Forelimb muscle (tissue), 1 donor: ENCODE measurements at regions not wholly inside any gene's neighbourhood (a gene's known extent, or its start where the extent isn't known, plus 50 kb on each side); places are given as distances from the start of the nearest gene placed in this dataset.
"Not testable (repeated sequence)": the region's sequence is repeated elsewhere in the genome, so short reads cannot be mapped to it uniquely, and the experiment has no call there.

Source experiments
- DNase-seq: peaks from one replicate; pipeline ENCODE4 v3.0.0-alpha.2; 2013; ENCODE audit warnings: low read depth

DNA sequence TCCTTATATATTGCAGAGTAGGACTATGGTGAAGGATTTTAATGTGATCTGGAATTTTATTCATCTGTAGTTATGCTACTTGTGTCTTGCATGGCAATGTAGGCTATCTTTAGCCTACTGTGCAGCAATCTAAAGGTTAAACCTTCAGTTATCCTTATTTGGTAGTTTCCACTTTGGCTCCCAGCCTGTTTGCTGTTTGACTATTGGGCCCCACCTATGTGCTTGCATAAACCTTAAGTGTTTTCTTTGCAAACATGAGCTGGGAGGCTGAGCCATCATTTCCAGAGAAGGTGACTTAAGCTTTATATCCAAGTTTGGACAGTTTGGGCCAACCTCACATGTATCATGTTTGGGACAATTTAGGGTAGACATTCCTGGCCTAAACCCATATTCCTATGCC, 537.5 kb downstream of the BTBD3 start:
- no peak for DNase-seq

DNA sequence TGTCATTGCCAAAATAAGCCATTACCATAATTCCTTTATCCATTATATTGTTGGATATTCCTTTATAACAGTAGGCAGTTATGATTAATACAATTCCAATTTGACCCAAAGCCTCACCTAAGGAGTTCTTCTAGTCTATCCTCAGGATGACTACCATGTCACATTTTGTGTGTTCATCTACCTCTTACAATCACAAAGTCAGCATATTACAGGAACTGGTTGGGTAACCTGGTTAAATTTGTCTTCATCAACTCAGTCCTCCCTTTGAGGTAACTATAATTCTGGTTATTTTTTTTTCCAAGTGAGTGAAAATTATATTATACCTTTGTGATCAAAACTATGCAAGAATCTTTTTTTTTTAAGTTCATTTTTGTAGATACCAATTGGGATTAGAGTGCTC, 540.5 kb downstream of the BTBD3 start:
- no peak for DNase-seq

DNA sequence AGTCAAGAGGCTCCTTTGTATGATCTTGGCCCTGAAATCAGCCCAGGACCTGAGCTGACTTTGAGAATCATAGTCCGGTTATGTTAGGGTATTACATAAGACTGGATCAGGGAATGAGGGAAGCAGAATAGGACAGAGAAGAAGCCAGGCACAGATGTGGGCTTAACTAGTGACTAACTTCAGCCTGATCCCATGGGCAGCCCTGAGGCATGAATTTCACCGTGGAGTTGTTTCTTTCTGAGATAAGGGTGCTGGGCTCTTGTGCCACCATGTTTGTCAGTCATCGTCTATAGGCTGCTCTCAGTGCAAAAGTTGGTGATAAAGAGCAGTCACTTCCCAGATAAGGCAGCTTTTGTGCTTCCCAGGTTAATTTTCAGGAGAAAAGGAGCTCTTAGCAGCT, 544.7 kb upstream of the SPTLC3 start:
- DNase-seq = no peak

DNA sequence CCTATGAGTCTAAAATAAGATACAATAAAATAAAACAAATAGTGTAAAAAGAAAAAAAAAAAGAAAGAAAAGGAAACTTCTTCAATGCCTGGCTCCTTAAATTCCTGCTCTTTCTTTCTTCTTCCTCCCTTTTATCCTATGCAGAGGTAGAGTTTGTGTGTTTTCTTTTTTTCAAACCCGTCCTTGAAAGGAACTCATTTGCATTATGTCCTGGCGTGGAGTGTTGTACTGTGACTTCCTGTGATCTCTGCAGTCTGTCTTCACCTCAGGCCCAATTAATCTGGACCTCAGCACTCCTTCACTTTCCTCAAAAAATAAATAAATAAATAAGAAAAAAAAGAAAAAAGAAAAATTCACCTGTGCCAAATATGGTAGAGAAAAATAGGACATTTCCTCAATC, 541.9 kb upstream of the SPTLC3 start:
- DNase-seq = no peak

DNA sequence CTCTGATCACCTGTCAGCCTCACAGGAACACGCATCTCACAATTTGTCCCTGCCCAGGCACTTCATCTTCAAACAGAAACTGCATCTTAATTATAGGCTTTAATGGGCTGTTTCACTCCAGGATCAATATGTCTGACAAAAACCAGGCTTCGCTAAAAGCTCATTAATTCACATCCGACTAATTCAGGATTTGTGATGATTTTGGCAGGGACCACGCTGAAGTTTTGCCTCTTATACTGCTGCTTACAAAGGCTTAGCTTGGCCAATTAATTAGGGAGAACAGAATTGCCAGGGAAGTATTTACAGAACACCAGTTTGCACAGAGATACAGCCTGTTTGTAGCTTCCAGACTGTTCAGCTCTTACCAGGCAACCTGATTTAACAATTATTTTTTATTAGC, 541.0 kb upstream of the SPTLC3 start:
- DNase-seq = no peak

DNA sequence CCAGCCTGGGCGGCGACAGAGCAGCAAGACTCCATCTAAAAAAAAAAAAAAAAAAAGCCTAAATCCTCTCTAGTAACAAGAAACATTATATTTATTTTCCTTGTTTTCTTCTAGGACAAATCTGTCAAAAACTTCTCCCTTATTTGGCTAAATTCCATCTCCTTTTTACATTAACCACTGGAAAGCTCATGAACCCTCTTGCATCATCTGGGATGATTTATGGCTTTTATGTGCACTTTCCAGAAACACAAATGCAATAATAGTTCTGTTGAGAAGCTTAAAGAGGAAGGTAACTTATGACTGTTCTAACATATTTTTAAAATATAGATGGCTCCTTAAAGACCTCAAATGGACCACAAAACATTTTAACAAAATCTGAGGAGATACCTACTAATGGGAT, 526.1 kb upstream of the SPTLC3 start:
- DNase-seq = peak; percentile 2

DNA sequence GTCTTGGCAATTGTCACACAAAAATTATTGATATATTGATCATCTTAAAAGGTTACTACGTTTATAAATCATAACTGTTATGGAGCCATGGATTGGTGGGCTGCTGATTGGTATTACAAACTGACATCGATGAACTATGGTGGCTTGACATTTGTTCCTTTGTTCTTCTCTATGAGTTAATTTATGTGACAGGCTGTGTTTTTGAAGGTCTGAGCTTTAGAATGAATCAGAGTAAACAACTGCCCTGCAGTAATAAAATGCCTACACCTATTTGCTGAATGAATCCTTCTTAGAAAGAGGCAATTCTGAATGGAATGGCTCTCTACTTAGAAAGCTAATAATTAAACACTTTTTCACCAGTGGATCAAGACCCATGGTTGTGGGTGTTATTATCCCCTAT, 506.3 kb upstream of the SPTLC3 start:
- no peak for DNase-seq

DNA sequence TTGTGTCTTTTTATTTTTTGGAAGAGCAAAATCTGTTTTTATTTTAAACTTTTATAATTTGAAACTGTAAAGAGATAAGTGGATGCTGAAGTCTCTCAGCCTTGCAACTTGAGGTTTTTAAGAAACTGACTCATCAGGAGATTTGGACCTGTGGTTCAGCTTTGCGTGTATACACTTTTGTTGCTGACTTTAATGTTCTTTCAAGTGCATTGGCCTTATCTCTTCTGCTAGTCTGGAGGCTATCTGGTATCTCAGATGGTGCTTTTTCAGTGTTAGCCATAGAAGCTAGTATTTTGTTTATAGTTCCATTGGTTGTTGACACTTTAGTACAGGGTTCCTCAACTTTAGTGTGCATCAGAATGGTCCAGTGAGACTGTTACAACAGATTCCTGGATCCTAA, 504.0 kb upstream of the SPTLC3 start:
- no peak for DNase-seq

DNA sequence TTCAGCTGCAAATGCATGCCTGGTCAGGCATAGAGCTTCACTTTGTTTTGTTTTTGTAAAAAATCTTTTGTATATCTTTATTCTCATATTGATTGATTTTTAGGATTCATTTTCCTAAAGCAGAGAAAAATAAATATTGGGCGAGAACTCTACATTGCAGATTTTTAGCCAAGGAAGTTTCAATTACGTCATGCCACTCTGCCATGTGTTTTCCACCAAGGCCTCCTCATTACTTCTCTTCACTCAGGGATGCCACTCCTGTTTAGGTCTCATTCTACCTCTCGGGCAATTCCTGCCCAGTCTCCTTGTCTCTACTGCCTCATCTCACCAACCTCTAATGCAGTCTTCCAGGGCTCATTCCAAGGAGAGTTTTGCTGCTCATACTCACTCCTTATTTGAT, 497.3 kb upstream of the SPTLC3 start:
- no peak for DNase-seq

DNA sequence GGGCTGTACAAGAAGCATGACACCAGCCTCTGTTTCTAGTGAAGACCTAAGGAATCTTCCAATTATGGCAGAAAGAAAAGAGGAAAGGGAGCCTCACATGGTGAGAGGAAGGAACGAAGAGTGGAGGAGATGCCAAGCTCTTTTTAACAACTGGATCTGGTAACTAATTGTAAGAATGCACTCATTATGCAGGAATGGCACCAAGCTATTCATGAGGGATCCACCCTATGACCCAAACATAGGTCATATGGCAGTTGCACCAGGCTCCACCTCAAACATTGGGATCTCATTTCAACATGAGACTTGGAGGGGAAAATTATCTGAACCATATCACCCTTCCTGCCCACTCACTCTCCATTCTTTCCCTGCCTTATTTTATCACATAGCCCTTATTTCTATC, 496.0 kb upstream of the SPTLC3 start:
- no peak for DNase-seq

DNA sequence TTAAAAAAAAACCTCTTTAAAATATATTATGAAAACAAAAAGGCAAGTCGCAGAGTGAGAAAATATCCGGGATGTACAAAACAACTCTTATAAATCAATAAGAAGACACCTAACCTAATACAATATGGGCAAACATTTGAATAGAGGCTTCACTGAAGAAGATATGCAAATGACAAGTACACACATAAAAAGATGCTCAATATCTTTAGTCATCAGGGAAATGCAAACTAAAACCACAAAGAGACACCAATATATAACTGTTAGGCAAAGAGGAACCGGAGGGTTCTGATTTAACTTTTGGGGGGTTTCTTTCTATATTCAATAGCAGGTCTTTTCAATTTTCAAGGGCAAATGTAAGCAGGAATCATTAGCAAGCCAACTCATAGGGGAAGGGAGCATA, 480.7 kb upstream of the SPTLC3 start:
- no peak for DNase-seq

DNA sequence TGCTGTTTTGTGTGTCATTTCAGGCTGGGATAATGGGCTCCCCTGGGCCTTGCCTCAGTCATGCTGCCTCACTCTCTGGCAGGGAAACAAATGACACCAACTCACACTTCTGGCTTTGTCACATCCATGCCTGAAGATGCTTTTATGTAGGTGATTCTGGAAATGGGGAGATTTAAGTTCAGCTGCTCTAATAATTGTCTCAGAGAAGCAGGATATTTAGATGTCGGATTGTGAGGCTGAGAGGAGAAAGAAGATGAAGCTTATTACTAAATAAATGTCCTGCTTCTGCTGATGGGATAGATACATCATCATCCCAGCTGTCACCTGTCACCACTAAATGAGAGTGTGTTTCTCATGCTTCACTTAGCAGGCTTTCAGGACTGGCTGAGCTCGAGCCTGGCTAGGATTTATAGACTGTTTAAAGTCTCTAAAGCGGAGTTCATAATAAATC, 480.2 kb upstream of the SPTLC3 start:
- DNase-seq = no peak

DNA sequence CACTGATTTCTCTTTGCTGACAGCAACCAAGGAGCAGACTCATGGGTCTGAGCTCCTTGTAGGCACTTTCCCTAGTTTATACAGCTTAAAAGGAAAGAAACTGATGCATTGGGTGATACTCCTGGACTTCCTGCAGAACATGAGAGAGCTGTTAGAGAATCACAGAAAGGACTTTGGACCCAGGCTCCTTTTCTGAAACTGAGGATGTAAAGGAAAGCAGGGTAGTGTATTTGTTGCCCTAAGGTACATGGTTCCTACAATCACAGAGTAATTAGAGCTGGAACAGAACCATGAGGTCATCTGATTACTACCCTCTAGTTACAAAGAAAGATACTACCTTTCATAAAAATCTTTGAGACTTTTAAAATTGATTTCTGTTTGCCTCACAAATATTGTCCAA, 477.1 kb upstream of the SPTLC3 start:
- no peak for DNase-seq

DNA sequence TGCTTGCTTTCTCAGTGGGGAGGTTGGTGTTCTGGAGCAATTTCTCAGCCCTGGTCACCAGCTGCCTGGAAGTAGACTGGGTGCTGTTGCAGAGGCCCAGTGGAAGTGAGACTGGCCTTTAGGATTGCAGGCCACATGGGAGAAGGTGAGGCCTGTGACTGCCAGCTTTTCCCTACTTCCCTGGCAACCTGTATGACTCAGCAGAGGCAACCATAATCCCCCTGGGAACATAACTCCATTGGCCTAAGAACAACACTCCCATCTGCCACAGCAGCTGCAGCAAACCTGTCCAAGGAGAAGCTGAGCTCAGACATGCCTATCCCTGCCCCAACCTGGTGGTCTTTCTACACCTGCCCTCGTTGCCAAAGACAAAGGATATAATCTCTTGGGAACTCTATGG, 473.5 kb upstream of the SPTLC3 start:
- DNase-seq = no peak

DNA sequence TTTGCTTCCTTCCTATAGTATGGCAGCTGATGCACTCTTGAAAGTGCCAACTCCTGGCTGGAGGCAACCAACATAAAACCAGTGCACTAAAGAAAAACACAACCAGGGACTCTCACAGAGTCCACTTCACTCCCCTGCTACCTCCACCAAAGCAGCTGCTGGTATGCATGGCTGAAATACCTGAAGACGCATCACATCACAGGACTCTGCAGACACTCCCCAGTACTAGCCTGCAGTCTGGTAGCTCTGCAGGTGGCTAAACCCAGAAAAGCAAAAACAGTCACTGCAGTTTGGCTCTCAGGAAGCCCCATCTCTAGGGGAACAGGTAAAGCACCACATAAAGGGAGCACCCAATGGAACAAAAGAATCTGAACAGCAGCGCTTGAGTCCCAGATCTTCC, 473.0 kb upstream of the SPTLC3 start:
- DNase-seq = no peak

DNA sequence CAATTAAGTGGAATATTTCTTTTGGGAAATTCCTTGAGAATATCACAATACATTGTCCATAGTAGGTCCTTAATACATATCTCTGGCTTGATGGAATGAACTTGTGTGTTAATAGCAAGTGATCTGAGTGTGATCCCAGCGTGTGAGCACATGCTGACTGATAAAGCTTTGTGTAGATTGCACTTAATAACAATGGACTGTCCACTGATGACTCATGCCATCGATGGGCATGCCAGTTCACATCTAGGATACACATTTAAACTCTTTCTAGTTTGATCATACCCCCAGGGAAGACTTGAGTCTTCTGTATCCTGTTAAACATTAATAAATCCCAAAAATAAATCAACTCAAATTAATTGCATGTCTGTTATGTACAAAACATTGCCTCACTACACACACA, 454.3 kb upstream of the SPTLC3 start:
- no peak for DNase-seq

DNA sequence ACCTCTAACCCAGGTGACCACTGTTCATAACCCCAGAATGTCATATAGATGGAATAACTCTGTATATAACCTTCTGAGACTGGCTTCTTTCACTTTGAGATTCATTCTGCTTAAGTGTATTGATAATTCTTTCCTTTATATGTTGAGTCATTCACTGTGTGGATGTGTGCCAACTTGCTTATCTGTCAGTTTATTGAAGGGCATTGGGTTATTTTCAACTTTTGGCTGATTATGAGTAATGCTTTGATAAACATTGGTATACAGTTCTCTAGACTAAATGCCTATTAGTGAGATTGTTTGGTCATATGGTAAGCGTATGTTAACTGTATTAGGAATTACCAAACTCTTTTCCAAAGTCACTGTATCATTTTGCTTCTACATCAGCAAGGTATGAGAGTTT, 453.4 kb upstream of the SPTLC3 start:
- no peak for DNase-seq

DNA sequence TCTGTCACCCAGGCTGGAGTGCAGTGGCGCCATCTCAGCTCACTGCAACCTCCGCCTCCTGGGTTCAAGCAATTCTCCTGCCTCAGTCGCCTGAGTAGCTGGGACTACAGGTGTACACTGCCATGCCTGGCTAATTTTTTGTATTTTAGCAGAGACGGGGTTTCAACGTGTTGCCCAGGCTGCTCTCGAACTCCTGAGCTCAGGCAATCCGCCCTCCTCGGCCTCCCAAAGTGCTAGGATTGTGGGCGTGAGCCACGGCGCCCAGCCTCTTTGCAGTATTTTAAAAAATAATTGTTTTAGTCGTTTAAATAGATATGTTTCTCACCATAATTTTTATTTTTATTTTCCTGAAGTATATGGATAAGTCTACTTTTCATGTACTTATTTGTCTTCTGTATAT, 452.9 kb upstream of the SPTLC3 start:
- not testable (repeated sequence) for DNase-seq

DNA sequence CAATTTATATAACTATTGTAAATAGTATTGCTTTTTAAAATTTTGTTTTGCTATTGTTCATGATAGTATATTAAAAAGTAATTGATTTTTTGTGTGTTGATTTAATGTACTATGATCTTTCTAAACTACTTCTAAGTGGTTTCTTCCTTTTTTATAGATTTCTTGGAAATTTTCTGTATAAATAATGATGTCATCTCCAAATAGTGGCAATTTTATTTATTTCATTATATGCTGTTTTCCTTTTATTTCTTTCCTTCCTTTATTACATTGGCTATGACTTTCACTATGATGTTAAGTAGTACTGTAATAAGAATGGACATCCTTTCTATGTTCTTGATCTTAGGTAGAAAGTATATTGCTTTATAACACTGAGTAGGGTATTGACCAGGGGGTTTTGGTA, 451.5 kb upstream of the SPTLC3 start:
- DNase-seq = no peak

DNA sequence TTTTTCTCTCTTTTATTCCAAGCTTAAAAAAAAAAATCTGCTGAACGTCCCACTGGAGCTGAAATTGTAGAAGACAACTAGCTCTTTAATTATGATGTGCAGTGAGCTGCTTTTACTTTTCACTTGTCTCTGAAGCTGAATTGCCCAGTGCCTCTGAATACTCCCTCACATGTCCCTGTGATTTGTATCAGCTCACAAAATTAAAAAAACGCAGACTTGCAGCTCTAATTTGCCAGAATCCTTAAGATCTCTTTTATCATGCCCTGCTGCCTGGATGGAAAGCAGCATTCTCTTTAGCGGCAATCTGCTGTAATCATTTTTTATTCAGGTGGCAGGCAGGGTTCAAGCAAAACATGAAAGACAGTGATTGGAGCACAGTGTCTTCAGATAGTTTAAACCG, 443.8 kb upstream of the SPTLC3 start:
- DNase-seq = no peak

DNA sequence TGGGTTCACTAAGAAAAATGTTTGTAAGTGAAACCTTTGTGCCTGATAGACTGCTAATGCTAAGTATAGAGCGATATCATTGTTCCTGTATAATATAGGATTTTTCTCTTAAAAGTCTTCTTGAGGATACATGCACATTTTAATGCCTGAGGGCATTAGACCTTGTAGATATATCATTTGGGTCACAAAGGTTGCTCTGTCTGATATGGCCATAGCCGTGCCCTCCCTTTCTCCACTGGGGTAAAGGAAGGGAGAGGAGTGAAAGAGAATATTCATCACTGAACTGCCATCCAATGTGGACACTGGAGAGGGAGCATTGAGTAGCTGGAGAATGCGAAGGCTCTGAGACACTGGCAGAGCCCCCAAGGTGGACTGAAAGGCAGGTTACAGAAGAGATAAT, 442.2 kb upstream of the SPTLC3 start:
- no peak for DNase-seq

DNA sequence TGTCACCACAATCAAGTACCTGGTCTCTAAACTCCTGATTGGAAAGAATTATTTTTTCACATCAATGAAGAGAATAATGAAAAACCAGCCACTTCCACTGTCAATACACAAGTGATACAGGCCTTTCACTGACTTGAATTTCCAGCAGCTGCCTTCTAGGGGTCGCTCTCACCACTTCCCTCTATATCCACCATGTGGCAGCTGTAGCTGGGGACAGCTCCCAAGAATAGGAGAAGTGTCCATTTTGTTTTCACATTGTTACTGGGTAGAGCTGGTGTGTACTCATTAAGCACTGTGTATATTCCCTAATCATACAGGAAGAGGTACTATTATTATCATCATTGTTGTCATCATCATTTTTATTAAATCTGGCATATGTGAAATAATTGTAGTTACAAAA, 438.4 kb upstream of the SPTLC3 start:
- no peak for DNase-seq

DNA sequence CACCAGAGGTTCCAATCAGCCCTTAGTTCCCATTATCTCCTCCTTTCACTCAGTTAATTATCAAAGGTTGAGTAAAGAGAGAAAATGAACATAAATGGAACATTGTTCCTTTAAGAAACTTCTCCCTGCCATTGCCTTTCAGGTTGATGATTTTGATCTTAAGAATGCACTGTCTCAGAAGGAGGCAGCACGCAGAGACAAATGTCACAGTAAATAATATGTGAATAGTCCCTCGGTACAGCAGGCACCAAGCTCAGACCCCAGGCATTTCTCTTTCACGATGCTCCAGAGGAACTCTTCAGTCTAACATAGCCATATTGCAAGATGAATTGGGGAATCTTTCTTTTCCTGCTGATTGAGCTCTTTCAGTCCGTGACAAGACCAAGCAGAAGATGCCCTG, 435.3 kb upstream of the SPTLC3 start:
- DNase-seq = no peak

DNA sequence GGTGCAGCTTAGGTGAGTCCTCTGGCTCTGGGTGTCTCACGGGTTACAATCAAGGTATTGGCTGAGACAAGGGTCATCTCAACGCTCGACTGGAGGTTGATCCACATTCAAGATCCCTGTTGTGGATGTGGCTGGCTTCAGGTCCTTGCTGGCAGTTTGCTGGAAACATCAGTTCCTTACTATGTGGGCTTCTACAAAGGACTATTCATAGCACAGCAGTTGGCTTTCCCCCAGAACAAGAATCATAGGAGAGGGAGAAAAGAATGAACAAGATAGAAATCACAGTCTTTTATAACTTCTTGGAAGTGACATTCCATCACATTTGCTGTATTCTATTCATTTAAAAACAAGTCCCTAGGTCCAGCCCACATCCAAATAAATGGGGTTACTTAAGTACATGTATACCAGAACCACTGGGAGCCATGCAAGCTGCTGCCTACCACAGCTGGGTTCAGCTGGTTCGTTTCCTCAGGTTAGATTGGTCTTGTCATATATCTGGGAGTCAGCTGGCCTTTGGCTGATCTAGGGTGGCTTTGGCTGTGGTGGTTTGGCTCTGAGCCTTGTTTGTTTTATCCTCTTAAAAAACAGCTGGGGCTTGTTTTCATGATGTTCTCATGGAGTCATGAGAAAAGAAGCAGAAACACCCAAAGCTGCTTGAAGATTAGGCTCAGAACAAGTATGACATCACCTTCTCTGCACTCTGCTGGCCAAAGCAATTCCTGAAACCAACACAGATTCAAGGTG, 433.2 kb upstream of the SPTLC3 start:
- DNase-seq = peak; percentile 36
